Stomach (tissue), 4 donors: ENCODE measurements at regions not wholly inside any gene's neighbourhood (a gene's known extent, or its start where the extent isn't known, plus 50 kb on each side); places are given as distances from the start of the nearest gene placed in this dataset.

Experiments
- POLR2A ChIP-seq, 4 donors: fragments of 450-650 bp; IDR thresholded peaks; one replicate each; pipeline ENCODE4 v1.6.1; 2016; ENCODE audit warnings: antibody characterized with exemption in 4 of 4, control low read depth in 2 of 4, mild to moderate bottlenecking in 1 of 4, moderate library complexity in 1 of 4
- POLR2AphosphoS5 ChIP-seq, 3 donors: sonication (generic); formaldehyde crosslinking; IDR thresholded peaks; one replicate each; pipeline ENCODE4 v1.6.1; 2016; ENCODE audit warnings: antibody characterized with exemption in 3 of 3
- TF ChIP-seq, protein P1 (sequence below), 7 experiments: fragments of 450-650 bp in 4 of 7; fragments of 200-600 bp in 3 of 7; sonication (generic) in 3 of 7; IDR thresholded peaks; one replicate each; pipeline ENCODE4 v1.5.1; 2016 to 2019; ENCODE audit warnings: antibody characterized with exemption in 7 of 7, control low read depth in 2 of 7, mild to moderate bottlenecking in 1 of 7

DNA sequence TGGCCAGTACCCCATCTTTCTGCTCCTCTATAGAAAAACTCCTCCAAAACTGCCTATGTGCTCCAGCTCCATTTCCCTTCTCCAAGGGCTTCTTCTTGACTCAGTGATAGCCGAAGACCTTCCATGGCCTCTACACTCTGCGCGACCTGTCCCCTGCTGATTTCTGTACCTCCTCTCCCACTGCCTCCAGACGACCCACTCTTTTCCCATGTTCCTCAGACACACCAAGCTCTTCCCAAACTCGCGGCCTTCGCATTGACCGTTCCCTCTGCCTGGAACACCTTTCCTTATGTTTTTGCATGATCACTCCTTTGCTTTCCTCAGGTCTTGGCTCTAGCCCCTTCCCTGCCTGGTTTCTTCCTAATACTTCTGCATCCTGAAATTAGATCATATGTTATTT lies 255.6 kb upstream of the SDK2 start:
- TF ChIP-seq, protein P1, sequence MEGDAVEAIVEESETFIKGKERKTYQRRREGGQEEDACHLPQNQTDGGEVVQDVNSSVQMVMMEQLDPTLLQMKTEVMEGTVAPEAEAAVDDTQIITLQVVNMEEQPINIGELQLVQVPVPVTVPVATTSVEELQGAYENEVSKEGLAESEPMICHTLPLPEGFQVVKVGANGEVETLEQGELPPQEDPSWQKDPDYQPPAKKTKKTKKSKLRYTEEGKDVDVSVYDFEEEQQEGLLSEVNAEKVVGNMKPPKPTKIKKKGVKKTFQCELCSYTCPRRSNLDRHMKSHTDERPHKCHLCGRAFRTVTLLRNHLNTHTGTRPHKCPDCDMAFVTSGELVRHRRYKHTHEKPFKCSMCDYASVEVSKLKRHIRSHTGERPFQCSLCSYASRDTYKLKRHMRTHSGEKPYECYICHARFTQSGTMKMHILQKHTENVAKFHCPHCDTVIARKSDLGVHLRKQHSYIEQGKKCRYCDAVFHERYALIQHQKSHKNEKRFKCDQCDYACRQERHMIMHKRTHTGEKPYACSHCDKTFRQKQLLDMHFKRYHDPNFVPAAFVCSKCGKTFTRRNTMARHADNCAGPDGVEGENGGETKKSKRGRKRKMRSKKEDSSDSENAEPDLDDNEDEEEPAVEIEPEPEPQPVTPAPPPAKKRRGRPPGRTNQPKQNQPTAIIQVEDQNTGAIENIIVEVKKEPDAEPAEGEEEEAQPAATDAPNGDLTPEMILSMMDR (IDR thresholded peaks at IDR 0.05) = no peak
- no peak for TF ChIP-seq POLR2AphosphoS5 (IDR thresholded peaks at IDR 0.05)
- no peak for TF ChIP-seq POLR2A (IDR thresholded peaks at IDR 0.05)
